H9 (cell line): ENCODE measurements at regions not wholly inside any gene's neighbourhood (a gene's known extent, or its start where the extent isn't known, plus 50 kb on each side); places are given as distances from the start of the nearest gene placed in this dataset.

ENCODE experiments used
- DNase-seq: peaks from one replicate; pipeline ENCODE4 v3.0.0-alpha.2; 2017
- H2AFZ ChIP-seq: one replicate; pipeline ENCODE4 v1.6.1; 2013; ENCODE audit warnings: mild to moderate bottlenecking, low read length, control low read depth, moderate library complexity
- H2AK5ac ChIP-seq: 2 replicates; pipeline ENCODE4 v1.6.1; 2013; ENCODE audit warnings: low read length, control low read depth, mixed read lengths; ENCODE audit not compliant: insufficient read length
- H2BK120ac ChIP-seq: one replicate; pipeline ENCODE4 v1.6.1; 2013; ENCODE audit warnings: low read depth, mild to moderate bottlenecking, low read length, control low read depth, inconsistent platforms; ENCODE audit not compliant: poor library complexity, severe bottlenecking
- H2BK12ac ChIP-seq: 2 replicates; pipeline ENCODE4 v1.6.1; 2013; ENCODE audit warnings: low read length, control low read depth, mixed read lengths, low read depth; ENCODE audit not compliant: insufficient read length
- H2BK15ac ChIP-seq: 2 replicates; pipeline ENCODE4 v1.6.1; 2013; ENCODE audit warnings: low read depth, low read length, control low read depth
- H2BK20ac ChIP-seq: one replicate; pipeline ENCODE4 v1.6.1; 2013; ENCODE audit warnings: low read depth, mild to moderate bottlenecking, low read length, control low read depth, inconsistent platforms; ENCODE audit not compliant: poor library complexity, severe bottlenecking
- H2BK5ac ChIP-seq: 2 replicates; pipeline ENCODE4 v1.6.1; 2013; ENCODE audit warnings: low read length, control low read depth, mixed read lengths; ENCODE audit not compliant: insufficient read length
- H3K14ac ChIP-seq: 2 replicates; pipeline ENCODE4 v1.6.1; 2013; ENCODE audit warnings: low read length, control low read depth; ENCODE audit not compliant: insufficient read depth
- H3K18ac ChIP-seq: 2 replicates; pipeline ENCODE4 v1.6.1; 2013; ENCODE audit warnings: low read depth, mild to moderate bottlenecking, mixed read lengths, low read length, control low read depth; ENCODE audit not compliant: insufficient read length
- H3K23ac ChIP-seq: 2 replicates; pipeline ENCODE4 v1.6.1; 2013; ENCODE audit warnings: low read length, control low read depth, mixed read lengths, low read depth; ENCODE audit not compliant: insufficient read length
- H3K23me2 ChIP-seq: 2 replicates; pipeline ENCODE4 v1.6.1; 2013; ENCODE audit warnings: low read depth, mild to moderate bottlenecking, mixed read lengths, low read length, control low read depth; ENCODE audit not compliant: insufficient read length, poor library complexity, severe bottlenecking
- H3K27ac ChIP-seq: 2 replicates; pipeline ENCODE4 v1.5.1; 2013; ENCODE audit warnings: low read length, control low read depth, mixed read lengths, low read depth; ENCODE audit not compliant: insufficient read length
- H3K27me3 ChIP-seq: 2 replicates; pipeline ENCODE4 v1.6.1; 2013; ENCODE audit warnings: low read length, control low read depth, inconsistent platforms; ENCODE audit not compliant: insufficient read depth
- H3K4ac ChIP-seq: 2 replicates; pipeline ENCODE4 v1.6.1; 2013; ENCODE audit warnings: low read depth, mild to moderate bottlenecking, control low read depth, inconsistent platforms, low read length, moderate library complexity
- H3K4me1 ChIP-seq: 2 replicates; pipeline ENCODE4 v1.6.1; 2013; ENCODE audit warnings: low read length, control low read depth, inconsistent platforms; ENCODE audit not compliant: insufficient read depth
- H3K4me2 ChIP-seq: 2 replicates; pipeline ENCODE4 v1.6.1; 2013; ENCODE audit warnings: low read length, control low read depth, mixed read lengths; ENCODE audit not compliant: insufficient read length, insufficient read depth
- H3K56ac ChIP-seq: 2 replicates; pipeline ENCODE4 v1.6.1; 2013; ENCODE audit warnings: low read depth, mild to moderate bottlenecking, mixed read lengths, low read length, control low read depth; ENCODE audit not compliant: insufficient read length
- H3K79me1 ChIP-seq: 2 replicates; pipeline ENCODE4 v1.6.1; 2013; ENCODE audit warnings: low read depth, mild to moderate bottlenecking, moderate library complexity, low read length, control low read depth, inconsistent platforms; ENCODE audit not compliant: insufficient read depth, poor library complexity, severe bottlenecking
- H3K79me2 ChIP-seq: 2 replicates; pipeline ENCODE4 v1.6.1; 2013; ENCODE audit warnings: low read length, control low read depth, inconsistent platforms; ENCODE audit not compliant: insufficient read depth
- H3K9ac ChIP-seq: 2 replicates; pipeline ENCODE4 v1.6.1; 2013; ENCODE audit warnings: low read length, control low read depth, mixed read lengths; ENCODE audit not compliant: insufficient read length; ENCODE audit errors: extremely low read depth
- H3K9me3 ChIP-seq: one replicate; pipeline ENCODE4 v1.6.1; 2013; ENCODE audit warnings: low read depth, low read length, inconsistent platforms; ENCODE audit not compliant: control insufficient read depth
- H3T11ph ChIP-seq: one replicate; pipeline ENCODE4 v1.6.1; 2013; ENCODE audit warnings: mild to moderate bottlenecking, low read length, control low read depth, inconsistent platforms
- H4K20me1 ChIP-seq: one replicate; pipeline ENCODE4 v1.6.1; 2013; ENCODE audit not compliant: control insufficient read depth, insufficient read length, insufficient read depth
- H4K5ac ChIP-seq: 2 replicates; pipeline ENCODE4 v1.6.1; 2013; ENCODE audit warnings: low read depth, mild to moderate bottlenecking, mixed read lengths, low read length, control low read depth; ENCODE audit not compliant: insufficient read length
- H4K8ac ChIP-seq: replicated peaks from 2 replicates; pipeline ENCODE4 v1.6.1; 2013; ENCODE audit warnings: low read length, control low read depth, mixed read lengths, low read depth; ENCODE audit not compliant: insufficient read length
- H4K91ac ChIP-seq: 2 replicates; pipeline ENCODE4 v1.6.1; 2013; ENCODE audit warnings: low read depth, mild to moderate bottlenecking, moderate library complexity, mixed read lengths, low read length, control low read depth; ENCODE audit not compliant: insufficient read length
- H3K27ac Mint-ChIP-seq, 3 experiments: 2 replicates in 2 of 3; 3 replicates in 1 of 3; pipeline ENCODE4 v1.8.0; 2020 to 2021; ENCODE audit warnings: mixed read lengths in 3 of 3, mild to moderate bottlenecking in 1 of 3, moderate library complexity in 1 of 3
- H3K27me3 Mint-ChIP-seq: 2 replicates; pipeline ENCODE4 v1.8.0; 2021; ENCODE audit warnings: low read depth, mild to moderate bottlenecking, moderate library complexity, mixed read lengths
- H3K36me3 Mint-ChIP-seq, 3 experiments: 2 replicates in 2 of 3; 3 replicates in 1 of 3; pipeline ENCODE4 v1.8.0; 2020 to 2021; ENCODE audit warnings: low read depth in 3 of 3, mixed read lengths in 3 of 3; ENCODE audit not compliant: insufficient read depth in 1 of 3
- H3K4me1 Mint-ChIP-seq, 2 experiments: 2 replicates each; pipeline ENCODE4 v1.8.0; 2020; ENCODE audit warnings: mixed read lengths in 2 of 2
- H3K4me3 Mint-ChIP-seq, 2 experiments: 2 replicates in 1 of 2; 3 replicates in 1 of 2; pipeline ENCODE4 v1.8.0; 2020 to 2021; ENCODE audit warnings: mild to moderate bottlenecking in 2 of 2, mixed read lengths in 2 of 2, moderate library complexity in 1 of 2
- H3K9me3 Mint-ChIP-seq, 2 experiments: 2 replicates in 1 of 2; 3 replicates in 1 of 2; pipeline ENCODE4 v1.8.0; 2020; ENCODE audit warnings: mild to moderate bottlenecking in 2 of 2, mixed read lengths in 2 of 2, moderate library complexity in 1 of 2
- WGBS: extraction: QIAGEN DNeasy Blood & Tissue Kit; methylation state at CpG from one replicate; pipeline ENCODE4 v1.1.7; 2013; ENCODE audit warnings: missing lambda C conversion rate, low lambda C conversion rate, mixed read lengths; ENCODE audit not compliant: insufficient read length; ENCODE audit errors: extremely low coverage; 5-methylcytosine and 5-hydroxymethylcytosine counted together
- TF ChIP-seq, protein P1 (sequence below): fragments of 200-600 bp; sonication (generic); conservative IDR thresholded peaks from 3 replicates; pipeline ENCODE4 v1.8.0; 2021; ENCODE audit warnings: antibody characterized with exemption, mild to moderate bottlenecking

- Histone ChIP-seq H3K27ac (no peak overlapping the region), H4K8ac (no peak overlapping the region), H3K4ac (no peak overlapping the region), H2BK5ac (no peak overlapping the region), H3K4me2 (no peak overlapping the region), H3K9me3 (no peaks in the 10 kb centered on the region), H3K56ac (no peak overlapping the region), H3K14ac (no peak overlapping the region), H2BK15ac (no peak overlapping the region), H3T11ph (no peak overlapping the region), H4K91ac (no peak overlapping the region), H4K20me1 (no peaks in the 10 kb centered on the region), H2BK120ac (no peak overlapping the region), H2BK20ac (no peak overlapping the region), H3K4me1 (no peaks in the 10 kb centered on the region), H3K23ac (no peak overlapping the region), H4K5ac (no peak overlapping the region), H3K9ac (no peak overlapping the region), H3K18ac (no peak overlapping the region), H2AFZ (no peak overlapping the region), H2BK12ac (no peak overlapping the region), H3K23me2 (no peaks in the 10 kb centered on the region), H3K79me2 (no peaks in the 10 kb centered on the region), H2AK5ac (no peak overlapping the region), H3K27me3 (no peaks in the 10 kb centered on the region), H3K79me1 (no peaks in the 10 kb centered on the region)
- Mint-ChIP-seq H3K27ac (no peak overlapping the region), H3K9me3 (peaks cover 15 to 31% of the 10 kb centered on the region in 2 experiments), H3K36me3 (peaks cover 3 to 6% (median 4%) of the 10 kb centered on the region in 3 experiments; a peak in 2 of 7 replicates), H3K4me1 (peaks cover 12 to 15% of the 10 kb centered on the region in 2 experiments), H3K4me3 (no peak overlapping the region), H3K27me3 (peaks cover 2% of the 10 kb centered on the region; the same call in 1 of the 2 replicates)
- TF ChIP-seq, protein P1, sequence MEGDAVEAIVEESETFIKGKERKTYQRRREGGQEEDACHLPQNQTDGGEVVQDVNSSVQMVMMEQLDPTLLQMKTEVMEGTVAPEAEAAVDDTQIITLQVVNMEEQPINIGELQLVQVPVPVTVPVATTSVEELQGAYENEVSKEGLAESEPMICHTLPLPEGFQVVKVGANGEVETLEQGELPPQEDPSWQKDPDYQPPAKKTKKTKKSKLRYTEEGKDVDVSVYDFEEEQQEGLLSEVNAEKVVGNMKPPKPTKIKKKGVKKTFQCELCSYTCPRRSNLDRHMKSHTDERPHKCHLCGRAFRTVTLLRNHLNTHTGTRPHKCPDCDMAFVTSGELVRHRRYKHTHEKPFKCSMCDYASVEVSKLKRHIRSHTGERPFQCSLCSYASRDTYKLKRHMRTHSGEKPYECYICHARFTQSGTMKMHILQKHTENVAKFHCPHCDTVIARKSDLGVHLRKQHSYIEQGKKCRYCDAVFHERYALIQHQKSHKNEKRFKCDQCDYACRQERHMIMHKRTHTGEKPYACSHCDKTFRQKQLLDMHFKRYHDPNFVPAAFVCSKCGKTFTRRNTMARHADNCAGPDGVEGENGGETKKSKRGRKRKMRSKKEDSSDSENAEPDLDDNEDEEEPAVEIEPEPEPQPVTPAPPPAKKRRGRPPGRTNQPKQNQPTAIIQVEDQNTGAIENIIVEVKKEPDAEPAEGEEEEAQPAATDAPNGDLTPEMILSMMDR = no peak
- no peak for DNase-seq
- WGBS = no CpG with 5 or more reads among the region's 4 CpGs
These were observed 181.5 kb downstream of the TTC6 start for GRCh38 chr14:37776791-37777499.
